ENCODE measurements at regions not wholly inside any gene's neighbourhood (a gene's known extent, or its start where the extent isn't known, plus 50 kb on each side); places are given as distances from the start of the nearest gene placed in this dataset.
"Not testable (repeated sequence)": the region's sequence is repeated elsewhere in the genome, so short reads cannot be mapped to it uniquely, and the experiment has no call there.

DNA sequence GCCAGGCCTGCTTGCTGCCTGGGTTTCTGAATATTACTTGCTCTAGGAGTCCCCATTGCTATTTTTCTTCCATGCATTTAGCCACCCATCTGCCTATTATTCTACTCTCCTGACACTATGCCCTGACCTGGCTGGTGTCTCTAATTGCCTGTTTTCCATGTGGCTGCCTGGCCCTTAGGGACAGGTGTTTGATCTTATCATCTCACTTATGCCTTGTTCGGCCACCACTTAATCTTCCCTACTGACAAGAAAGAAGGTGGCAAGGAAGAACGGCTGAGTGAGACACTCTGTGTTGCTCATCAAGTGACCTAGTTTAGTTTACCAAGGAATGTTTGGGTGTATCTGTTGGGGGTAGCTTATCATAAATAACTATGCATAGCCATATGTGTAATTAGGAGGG, 50.4 kb upstream of the RAPH1 start:
- no peak for DNase-seq

GRCh38 chr2:203586206-203586605, 51.1 kb upstream of the RAPH1 start:
- DNase-seq, result no peak

- no peak for DNase-seq
Measured at GRCh38 chr2:203586696-203587095, 51.6 kb upstream of the RAPH1 start.

GRCh38 chr2:203590496-203590895, 55.4 kb upstream of the RAPH1 start:
- no peak for DNase-seq

DNA sequence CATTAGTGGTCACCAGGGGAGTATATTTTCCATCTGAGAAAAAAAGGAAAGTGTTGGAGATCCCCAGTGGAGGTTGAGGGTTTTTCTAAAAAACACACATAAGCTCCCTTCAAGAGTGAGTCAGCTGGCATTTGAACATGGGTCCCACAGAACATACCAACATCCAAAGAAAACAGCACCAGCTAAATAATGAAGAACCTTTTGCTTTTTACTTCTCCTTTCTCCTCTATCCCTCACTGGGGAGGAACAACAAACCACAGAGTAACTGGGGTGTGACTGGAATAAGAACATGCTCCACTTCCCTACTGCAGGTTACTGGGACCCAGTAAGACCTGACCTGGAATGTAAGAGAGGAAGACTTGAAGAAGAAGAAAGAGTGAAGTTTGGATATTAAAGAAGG, 56.5 kb upstream of the RAPH1 start:
- DNase-seq, result no peak

DNA sequence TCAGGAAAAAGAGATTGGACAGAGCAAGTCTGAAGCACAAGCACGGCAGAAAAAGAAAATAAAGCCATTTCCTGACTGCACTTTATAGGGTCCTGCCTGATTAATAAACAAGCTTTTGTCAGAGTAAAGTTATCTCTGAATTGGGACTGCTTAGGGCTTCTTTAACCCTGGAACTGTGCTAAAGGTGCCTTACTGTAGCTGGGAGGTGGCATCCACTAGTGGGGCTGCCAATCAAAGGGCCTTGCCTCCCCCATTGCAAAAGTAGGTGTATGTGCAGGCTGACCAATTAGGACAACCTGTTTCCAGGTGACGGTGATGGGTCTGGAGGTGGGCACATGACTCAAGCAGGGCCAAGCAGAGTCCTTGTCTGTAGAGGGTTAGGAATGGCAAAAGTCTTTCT, 57.4 kb upstream of the RAPH1 start:
- DNase-seq, result no peak

DNA sequence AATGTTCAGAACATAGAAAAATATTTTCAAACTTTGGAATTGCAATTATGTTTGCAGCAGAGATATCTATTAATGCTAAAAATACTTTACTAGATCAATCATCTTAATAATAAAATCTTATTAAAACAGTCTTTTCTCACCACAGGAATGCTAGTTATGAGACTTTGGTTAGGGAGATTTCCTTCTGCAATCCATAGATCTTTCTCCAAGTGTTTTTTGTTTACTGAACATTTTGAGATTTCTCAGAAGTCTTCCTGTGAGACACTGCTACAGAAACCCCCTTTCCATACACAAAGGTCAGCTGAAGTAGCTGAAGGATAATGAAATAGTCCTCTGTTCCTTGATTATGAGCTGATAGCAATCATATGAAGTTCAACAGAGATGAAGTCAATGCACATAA, 59.4 kb upstream of the RAPH1 start:
- no peak for DNase-seq

DNA sequence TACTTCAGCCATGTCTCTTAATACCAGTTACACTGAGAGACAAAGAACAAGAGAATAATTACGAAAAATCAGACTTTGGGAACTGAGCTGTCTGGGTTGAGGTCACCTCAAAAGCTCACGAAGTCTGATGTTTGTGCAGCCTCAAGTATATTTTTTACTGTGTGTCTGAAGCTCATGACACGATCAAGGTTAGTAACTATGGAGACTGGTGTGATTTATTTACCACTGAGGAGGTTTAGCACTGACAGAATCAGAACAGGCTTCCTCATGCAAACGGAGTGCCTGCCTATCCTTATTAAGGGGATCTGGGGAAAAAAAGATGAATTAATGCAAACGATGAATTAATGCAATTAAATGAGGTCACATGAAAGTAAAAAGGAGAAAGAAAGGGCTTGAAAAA, 61.1 kb upstream of the RAPH1 start:
- no peak for DNase-seq

GRCh38 chr2:203599509-203599908, 64.4 kb upstream of the RAPH1 start:
- DNase-seq, result no peak

- DNase-seq, result no peak
Measured at GRCh38 chr2:203600286-203600685, 65.2 kb upstream of the RAPH1 start.

DNA sequence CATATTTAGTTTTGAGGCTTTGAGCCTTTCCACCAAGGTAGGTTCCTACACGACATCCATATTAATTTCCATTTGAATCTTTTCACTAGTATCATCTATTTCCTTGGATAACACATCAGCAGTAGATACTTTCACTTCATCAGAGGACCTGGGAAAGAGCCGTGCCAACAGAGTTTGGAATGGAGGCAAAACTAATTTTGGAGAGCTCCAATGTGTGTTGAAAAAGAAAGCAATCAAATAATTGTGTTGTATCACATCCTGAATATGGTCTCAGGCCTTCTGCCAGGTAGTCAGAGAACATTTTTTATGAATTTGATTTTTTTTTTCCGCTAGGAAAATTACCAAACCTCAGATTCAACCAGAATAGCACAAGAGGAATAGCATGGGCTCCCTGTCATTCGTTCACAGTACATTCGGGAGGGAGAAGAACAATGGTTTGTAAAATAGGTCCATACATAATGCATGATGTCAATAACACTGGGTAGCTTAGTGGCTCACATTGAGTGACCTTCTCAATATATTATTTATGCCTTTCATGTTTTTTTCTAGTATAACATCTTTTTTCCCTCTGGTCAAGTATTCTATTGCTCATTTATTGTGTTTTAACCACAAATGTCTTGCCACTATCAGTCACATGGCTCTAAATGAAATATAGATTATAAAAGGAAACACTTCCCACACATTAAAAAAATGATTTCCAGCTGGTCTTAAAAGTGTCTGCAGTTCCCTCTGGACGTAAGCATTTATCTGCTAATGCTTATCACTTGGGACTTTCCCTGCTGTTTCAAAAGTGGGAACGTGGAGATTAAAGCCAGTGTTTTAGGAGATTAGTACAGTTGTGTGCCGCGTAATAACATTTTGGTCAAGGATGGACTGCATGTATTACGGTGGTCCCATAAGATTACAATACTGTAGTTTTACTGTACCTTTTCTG, 68.6 kb upstream of the RAPH1 start:
- DNase-seq, result no peak

DNA sequence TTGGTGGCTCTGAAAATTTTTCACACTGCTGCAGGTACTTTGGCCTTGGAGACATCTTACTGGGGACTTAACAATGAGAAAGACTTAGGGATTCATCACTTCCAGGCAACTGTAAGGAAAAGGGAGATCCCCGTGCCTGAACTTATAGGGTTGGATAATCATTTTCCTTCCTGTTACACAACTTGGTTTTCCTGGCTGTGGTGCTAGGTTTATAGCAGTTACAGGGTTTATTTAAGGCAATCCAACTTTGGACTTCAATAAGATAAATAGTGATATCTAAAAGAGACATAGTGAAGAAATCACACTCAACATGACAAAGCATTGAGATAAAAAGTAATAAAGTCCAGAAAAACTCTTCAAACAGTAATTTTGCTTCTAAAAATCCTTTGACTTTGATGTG, 70.2 kb upstream of the RAPH1 start:
- no peak for DNase-seq

GRCh38 chr2:203606051-203606450, 71.0 kb upstream of the RAPH1 start:
- no peak for DNase-seq

- no peak for DNase-seq
Measured at GRCh38 chr2:203610558-203610957, 75.5 kb upstream of the RAPH1 start.

DNA sequence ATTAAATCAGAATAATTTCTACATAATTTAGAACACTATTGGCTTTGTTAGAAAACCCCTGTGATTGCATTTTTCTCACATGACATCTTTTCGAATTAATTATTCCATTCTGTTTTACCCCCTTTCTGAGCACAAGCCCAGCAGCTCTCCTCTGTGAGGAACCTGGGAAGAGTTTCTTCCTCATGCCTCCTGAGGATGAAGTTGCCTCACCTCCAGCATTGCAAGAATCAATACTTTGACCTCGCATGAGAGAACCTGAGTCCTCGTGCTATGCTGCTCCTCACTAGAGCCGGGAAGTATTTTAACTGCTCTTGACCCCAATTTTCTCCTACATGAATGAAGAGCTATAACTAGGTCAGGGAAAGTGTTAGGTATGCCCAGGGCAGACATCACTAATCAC, 77.1 kb upstream of the RAPH1 start:
- no peak for DNase-seq

GRCh38 chr2:203619267-203619878, 84.3 kb upstream of the RAPH1 start:
- no peak for DNase-seq

DNA sequence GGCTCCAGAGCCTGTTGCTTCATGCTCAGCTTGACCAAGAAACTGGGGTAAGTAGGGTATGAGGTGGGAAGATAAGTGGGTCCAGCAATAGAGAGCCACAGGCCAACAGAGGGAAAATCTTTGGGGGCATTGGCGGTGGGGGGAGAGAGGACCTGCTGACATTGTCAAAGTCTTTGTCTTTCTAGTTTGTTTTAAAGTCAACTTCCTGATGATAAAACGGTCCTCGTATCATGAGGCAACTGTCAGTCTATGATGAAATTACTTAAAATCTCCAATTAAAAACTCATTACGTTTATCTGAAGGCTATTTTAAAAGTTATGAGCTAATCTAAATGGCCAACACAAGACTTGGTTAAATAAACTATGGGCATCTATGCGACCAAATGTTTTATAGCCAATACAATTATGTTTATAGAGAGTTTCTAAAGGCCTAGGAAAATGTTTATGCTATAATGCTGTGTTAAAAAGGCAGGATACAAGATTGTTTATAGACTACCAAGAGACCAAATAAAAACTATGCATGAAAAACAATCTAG, 84.4 kb upstream of the CD28 start:
- no peak for DNase-seq

DNA sequence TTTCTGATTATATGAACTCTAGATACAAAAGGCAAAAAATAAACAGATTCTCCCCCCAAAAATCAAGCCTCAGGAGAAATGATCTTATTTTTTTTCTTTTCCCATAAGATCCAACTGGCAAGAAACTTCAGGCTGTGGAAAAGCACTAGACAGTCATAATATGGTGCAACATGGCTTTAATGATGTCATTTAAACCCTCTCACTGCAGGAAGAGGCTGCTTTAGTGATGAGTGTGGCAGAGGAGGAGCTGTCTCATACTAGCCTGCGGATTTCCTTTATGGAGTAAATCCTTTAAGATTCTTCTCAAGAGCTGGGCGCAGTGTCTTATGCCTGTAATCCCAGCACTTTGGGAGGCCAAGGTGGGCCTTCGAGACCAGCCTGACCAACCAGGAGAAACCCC, 83.3 kb upstream of the CD28 start:
- DNase-seq, result no peak

DNA sequence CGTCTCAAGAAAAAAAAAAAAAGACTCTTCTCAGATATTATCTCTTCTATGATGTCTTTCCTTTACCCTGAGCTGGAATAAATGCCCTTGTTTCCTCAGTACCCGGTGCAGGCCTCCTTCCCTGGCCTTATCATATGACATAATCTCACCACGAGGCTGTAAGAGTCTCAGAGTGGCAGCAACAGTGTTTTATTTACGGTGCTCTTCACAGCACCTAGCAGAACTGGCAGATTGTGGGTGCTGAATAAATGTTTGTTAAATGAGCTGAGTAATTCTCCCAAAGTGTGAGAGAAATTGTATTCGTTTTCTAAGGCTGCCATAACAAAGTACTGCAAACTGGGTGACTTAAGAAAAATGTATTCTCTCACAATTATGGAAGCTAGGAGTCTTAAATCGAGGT, 82.8 kb upstream of the CD28 start:
- no peak for DNase-seq

DNA sequence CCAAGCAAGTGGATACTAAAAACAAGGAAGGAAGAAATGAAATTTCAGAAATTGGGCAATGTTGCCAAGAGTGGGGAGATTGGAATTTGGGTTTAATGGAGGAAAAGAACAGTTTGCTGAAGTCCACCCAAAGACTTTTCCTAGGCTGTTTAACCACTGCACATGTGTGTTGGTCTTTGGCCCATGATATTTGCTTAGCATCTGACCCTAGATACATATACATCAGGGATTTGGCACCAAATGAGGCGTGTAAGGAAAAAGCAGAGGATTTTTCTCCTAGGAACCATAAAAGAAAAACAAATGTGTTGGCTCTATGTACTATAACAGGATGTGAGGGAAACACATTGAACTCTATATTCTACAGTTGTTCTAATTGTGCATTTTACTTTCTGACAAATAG, 80.7 kb upstream of the CD28 start:
- no peak for DNase-seq

GRCh38 chr2:203626247-203626646, 80.2 kb upstream of the CD28 start:
- not testable (repeated sequence) for DNase-seq

GRCh38 chr2:203626952-203627681, 79.3 kb upstream of the CD28 start:
- DNase-seq, result no peak

- DNase-seq, result no peak
Measured at GRCh38 chr2:203629699-203630098, 76.7 kb upstream of the CD28 start.
